ENCODE measurements at regions not wholly inside any gene's neighbourhood (a gene's known extent, or its start where the extent isn't known, plus 50 kb on each side); places are given as distances from the start of the nearest gene placed in this dataset.
"Not testable (repeated sequence)": the region's sequence is repeated elsewhere in the genome, so short reads cannot be mapped to it uniquely, and the experiment has no call there.

DNA sequence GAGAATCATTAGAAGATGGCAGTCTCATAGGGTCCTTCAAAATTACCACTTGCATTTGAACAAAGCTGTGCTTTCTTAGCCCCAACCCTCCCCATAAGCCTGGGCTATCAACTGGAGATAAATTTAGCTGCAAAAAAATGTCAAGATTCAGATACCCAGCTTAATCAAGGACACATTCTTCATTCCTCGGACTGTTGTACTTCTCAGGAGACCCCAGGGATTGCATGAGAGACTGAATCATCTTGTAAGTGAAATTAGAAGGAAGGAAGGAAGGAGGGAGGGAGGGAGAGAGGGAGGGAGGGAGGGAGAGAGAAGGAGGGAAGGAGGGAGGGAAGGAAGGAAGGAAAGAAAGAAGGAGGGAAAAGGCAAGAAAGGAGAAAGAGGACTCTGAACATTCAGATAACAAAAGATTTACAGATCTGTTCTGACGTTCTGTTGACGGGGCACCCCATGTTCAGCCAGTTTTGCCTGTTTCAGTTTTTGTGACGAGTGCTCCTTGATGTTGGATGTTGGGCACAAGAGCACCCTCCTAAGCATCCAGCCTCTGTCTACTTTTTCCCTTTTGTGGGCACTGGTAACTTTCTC, 498.7 kb downstream of the PREX1 start:
- peaks cover 8% of the 10 kb centered on the region for H3K4me1 ChIP-seq (ENCODE audit: control insufficient read depth, insufficient read depth, low read length, poor library complexity, severe bottlenecking)
- no peaks in the 10 kb centered on the region for H3K36me3 ChIP-seq (ENCODE audit: control insufficient read depth, insufficient read depth, low read length)
- H3K4me3 ChIP-seq (ENCODE audit: extremely low read depth, insufficient read depth, low read length, poor library complexity, severe bottlenecking) = no peak overlapping the region
- H3K27ac ChIP-seq (ENCODE audit: low read depth, low read length, severe bottlenecking) = no peak overlapping the region
- 85 to 89% methylated on average over 3 to 4 of the region's 4 CpGs for WGBS, 2 experiments (ENCODE audit: insufficient coverage in 2 of 2)
- H3K9me3 ChIP-seq (ENCODE audit: control insufficient read depth, low read length) = no peaks in the 10 kb centered on the region

DNA sequence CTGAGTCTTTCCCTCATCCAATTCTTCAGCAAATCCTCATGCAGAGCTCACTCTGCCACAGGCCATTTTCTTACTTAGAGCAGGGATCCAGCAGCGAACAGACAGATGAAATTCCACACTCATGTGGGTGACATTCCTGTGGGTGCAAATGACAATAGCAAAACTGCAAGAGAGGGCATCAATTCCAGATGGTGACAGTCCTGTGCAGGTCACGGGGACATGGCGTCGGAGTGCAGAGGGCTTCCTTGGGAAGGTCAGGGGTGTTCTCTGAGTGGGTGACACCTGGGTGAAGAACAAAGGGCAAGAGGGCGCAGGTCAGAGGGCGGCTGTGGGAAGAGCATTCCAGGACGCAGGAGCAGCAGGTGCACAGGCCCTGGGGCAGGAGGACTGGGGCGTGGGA, 500.0 kb downstream of the PREX1 start:
- H3K4me3 ChIP-seq (ENCODE audit: extremely low read depth, insufficient read depth, low read length, poor library complexity, severe bottlenecking); H3K9me3 ChIP-seq (ENCODE audit: control insufficient read depth, low read length); H3K27ac ChIP-seq (ENCODE audit: low read depth, low read length, severe bottlenecking); H3K36me3 ChIP-seq (ENCODE audit: control insufficient read depth, insufficient read depth, low read length); H3K4me1 ChIP-seq (ENCODE audit: control insufficient read depth, insufficient read depth, low read length, poor library complexity, severe bottlenecking): not testable (repeated sequence)
- WGBS, 2 experiments (ENCODE audit: insufficient coverage in 2 of 2) = 100% methylated on average over 3 of the region's 8 CpGs; no CpG with 5 or more reads in 1 of the 2 experiments

DNA sequence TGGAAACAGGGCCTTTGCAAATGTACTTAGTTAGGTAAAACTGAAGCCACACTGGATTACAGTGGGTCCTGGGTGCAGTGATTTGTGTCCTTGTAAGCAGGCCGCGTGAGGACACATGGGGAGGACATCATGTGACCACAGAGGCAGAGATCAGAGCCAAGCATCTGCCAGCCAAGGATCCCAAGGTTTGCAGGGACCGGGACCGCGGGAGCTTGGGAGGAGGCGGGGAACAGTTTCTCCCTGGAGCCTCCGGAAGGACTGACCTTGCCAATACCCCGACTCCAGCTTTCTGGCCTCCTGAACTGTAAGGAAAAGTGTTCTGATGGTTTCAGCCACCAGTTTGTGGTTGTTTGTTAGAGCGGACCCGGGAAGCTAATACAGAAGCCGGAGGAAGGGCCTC, 500.9 kb downstream of the PREX1 start:
- H3K27ac ChIP-seq (ENCODE audit: low read depth, low read length, severe bottlenecking) = no peak overlapping the region
- H3K4me3 ChIP-seq (ENCODE audit: extremely low read depth, insufficient read depth, low read length, poor library complexity, severe bottlenecking) = no peak overlapping the region
- no peaks in the 10 kb centered on the region for H3K36me3 ChIP-seq (ENCODE audit: control insufficient read depth, insufficient read depth, low read length)
- no peaks in the 10 kb centered on the region for H3K9me3 ChIP-seq (ENCODE audit: control insufficient read depth, low read length)
- peaks cover 5% of the 10 kb centered on the region for H3K4me1 ChIP-seq (ENCODE audit: control insufficient read depth, insufficient read depth, low read length, poor library complexity, severe bottlenecking)
- WGBS, 2 experiments (ENCODE audit: insufficient coverage in 2 of 2) = 83 to 89% methylated on average over 9 to 11 of the region's 11 CpGs

DNA sequence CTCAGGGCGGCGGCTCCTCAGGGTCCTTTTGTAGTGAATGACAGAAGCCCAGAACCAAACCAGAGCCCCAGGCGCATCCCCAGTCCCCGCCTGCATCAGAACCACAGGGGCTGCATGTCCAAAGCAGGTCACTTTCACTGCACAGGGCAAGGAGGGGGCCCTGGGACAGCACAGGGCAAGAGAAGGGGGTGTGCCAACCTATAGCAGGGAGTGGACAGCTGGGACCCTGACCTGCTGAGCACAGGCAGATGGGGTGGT, 501.4 kb downstream of the PREX1 start:
- Histone ChIP-seq H3K4me3 (ENCODE audit: extremely low read depth, insufficient read depth, low read length, poor library complexity, severe bottlenecking) (no peak overlapping the region), H3K36me3 (ENCODE audit: control insufficient read depth, insufficient read depth, low read length) (no peaks in the 10 kb centered on the region), H3K4me1 (ENCODE audit: control insufficient read depth, insufficient read depth, low read length, poor library complexity, severe bottlenecking) (peaks cover 5% of the 10 kb centered on the region), H3K9me3 (ENCODE audit: control insufficient read depth, low read length) (no peaks in the 10 kb centered on the region), H3K27ac (ENCODE audit: low read depth, low read length, severe bottlenecking) (no peak overlapping the region)
- 89 to 92% methylated on average over 4 of the region's 4 CpGs for WGBS, 2 experiments (ENCODE audit: insufficient coverage in 2 of 2)

DNA sequence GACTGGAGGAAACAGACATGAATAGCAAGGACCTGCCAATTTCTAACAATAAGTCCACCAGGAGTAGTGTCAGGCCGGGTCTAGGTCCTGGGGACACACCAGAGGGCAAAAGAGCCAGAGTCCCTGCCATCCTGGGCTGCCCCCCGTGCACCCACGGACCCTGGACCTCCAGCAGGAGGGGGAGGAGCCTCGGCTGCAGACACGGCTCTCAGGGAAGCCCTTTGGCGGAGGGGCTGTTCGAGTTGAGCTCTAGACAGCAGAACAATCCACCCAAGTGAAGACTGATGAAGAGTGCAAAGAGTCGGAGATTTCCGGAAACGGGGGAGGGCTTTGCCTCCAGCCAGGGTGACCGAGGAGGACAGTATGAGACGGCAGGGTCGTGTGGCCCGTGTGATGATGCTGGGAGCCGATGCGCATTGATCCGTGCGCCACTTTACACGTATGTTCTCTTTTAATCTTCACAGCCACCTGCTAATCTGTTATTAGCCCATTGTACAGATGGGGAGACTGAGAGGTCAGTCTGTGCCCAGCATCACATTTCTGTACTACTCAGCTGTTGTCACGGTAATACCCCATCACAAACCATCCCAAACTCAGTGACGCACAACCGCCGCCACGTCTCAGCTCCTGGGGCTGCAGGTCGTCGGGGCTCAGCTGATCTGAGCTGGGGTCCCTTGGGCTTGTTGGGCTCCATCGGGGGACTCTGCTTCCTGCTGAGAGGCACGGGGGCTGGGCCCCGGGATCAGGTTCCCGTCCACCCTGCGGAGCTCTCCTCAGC, 502.0 kb downstream of the PREX1 start:
- H3K27ac ChIP-seq (ENCODE audit: low read depth, low read length, severe bottlenecking) = no peak overlapping the region
- no peaks in the 10 kb centered on the region for H3K36me3 ChIP-seq (ENCODE audit: control insufficient read depth, insufficient read depth, low read length)
- H3K9me3 ChIP-seq (ENCODE audit: control insufficient read depth, low read length) = no peaks in the 10 kb centered on the region
- H3K4me3 ChIP-seq (ENCODE audit: extremely low read depth, insufficient read depth, low read length, poor library complexity, severe bottlenecking) = no peak overlapping the region
- peaks cover 9% of the 10 kb centered on the region for H3K4me1 ChIP-seq (ENCODE audit: control insufficient read depth, insufficient read depth, low read length, poor library complexity, severe bottlenecking)
- 92 to 93% methylated on average over 24 to 29 of the region's 31 CpGs for WGBS, 2 experiments (ENCODE audit: insufficient coverage in 2 of 2)

DNA sequence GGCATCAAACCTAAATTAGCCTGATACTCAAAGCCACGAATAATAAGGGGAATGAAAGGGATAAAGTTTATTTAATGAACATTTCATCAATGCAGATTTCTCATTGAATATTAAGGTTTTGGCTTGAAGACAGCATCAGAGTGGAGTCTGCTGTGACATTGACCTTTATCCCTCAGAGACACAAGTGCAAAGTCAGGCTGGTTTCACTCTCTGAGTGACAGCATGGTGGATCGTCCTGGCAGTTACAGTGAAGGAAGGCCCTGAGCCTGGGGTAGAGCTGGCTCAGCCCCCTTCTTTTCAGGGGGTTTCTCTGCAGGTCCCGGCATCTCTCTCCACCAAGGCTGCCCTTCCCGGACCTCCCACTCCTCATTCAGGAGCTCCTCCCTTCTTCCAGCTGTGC, 503.1 kb downstream of the PREX1 start:
- Histone ChIP-seq H3K4me3 (ENCODE audit: extremely low read depth, insufficient read depth, low read length, poor library complexity, severe bottlenecking) (no peak overlapping the region), H3K4me1 (ENCODE audit: control insufficient read depth, insufficient read depth, low read length, poor library complexity, severe bottlenecking) (peaks cover 20% of the 10 kb centered on the region), H3K9me3 (ENCODE audit: control insufficient read depth, low read length) (no peaks in the 10 kb centered on the region), H3K36me3 (ENCODE audit: control insufficient read depth, insufficient read depth, low read length) (no peaks in the 10 kb centered on the region), H3K27ac (ENCODE audit: low read depth, low read length, severe bottlenecking) (no peak overlapping the region)
- 83 to 84% methylated on average over 3 of the region's 4 CpGs for WGBS, 2 experiments (ENCODE audit: insufficient coverage in 2 of 2)

DNA sequence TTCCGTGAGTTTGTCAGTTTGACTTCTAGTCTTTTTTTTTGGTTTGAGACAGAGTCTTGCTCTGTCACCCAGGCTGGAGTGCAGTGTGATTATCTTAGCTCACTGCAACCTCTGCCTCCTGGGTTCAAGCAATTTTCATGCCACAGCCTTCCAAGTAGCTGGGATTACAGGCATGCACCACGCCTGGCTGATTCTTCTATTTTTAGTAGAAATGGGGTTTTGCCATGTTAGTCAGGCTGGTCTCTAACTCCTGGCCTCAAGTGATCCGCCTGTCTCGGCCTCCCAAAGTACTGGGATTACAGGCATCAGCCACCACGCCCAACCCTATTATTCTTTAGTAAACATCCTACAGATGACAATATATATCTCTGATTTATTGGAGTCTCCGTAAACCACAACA, 506.5 kb downstream of the PREX1 start:
- 82 to 100% methylated on average over 1 to 4 of the region's 6 CpGs for WGBS, 2 experiments (ENCODE audit: insufficient coverage in 2 of 2)
- H3K4me1 ChIP-seq (ENCODE audit: control insufficient read depth, insufficient read depth, low read length, poor library complexity, severe bottlenecking) = peaks cover 24% of the 10 kb centered on the region

DNA sequence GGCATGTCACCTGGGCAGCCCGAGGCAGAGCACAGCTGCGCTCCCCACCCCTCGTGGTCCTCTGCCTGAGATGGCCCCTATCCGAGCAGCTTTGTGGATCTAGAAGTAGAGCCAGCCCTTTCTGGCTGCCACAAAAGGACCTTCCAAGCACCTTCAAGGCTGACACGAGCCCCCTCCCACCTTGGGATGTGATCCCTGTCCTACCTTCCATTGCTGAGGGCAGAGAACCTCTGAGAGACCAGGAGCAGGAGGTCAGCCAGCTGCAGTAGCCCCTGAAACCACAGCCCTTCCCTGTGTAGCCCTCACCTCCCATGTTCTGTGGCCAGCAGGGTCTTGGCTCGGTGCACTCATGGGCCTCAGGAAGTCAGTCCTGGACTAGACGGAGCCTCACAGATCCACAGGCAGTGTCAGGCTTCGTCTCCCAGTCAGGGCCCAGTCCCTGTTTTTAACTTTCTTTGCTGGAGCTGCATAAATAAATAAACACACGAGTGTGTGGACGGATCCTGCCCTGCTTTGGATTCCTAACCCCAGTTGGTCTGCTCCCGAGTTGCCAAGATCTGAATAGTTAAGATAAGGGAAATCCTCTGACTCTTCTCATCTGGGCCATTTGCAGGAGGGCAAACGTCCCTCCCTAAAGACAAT, 507.7 kb downstream of the PREX1 start:
- Histone ChIP-seq H3K36me3 (ENCODE audit: control insufficient read depth, insufficient read depth, low read length) (no peaks in the 10 kb centered on the region), H3K9me3 (ENCODE audit: control insufficient read depth, low read length) (no peaks in the 10 kb centered on the region), H3K27ac (ENCODE audit: low read depth, low read length, severe bottlenecking) (peak overlapping the region; percentile 77), H3K4me1 (ENCODE audit: control insufficient read depth, insufficient read depth, low read length, poor library complexity, severe bottlenecking) (peaks cover 24% of the 10 kb centered on the region), H3K4me3 (ENCODE audit: extremely low read depth, insufficient read depth, low read length, poor library complexity, severe bottlenecking) (no peak overlapping the region)
- WGBS, 2 experiments (ENCODE audit: insufficient coverage in 2 of 2) = 51 to 86% methylated on average over 8 of the region's 12 CpGs

More for the DNA sequence above, 506.5 kb downstream of the PREX1 start:
- Histone ChIP-seq H3K27ac (ENCODE audit: low read depth, low read length, severe bottlenecking) (no peak overlapping the region), H3K9me3 (ENCODE audit: control insufficient read depth, low read length) (no peaks in the 10 kb centered on the region), H3K4me3 (ENCODE audit: extremely low read depth, insufficient read depth, low read length, poor library complexity, severe bottlenecking) (no peak overlapping the region), H3K36me3 (ENCODE audit: control insufficient read depth, insufficient read depth, low read length) (no peaks in the 10 kb centered on the region)

DNA sequence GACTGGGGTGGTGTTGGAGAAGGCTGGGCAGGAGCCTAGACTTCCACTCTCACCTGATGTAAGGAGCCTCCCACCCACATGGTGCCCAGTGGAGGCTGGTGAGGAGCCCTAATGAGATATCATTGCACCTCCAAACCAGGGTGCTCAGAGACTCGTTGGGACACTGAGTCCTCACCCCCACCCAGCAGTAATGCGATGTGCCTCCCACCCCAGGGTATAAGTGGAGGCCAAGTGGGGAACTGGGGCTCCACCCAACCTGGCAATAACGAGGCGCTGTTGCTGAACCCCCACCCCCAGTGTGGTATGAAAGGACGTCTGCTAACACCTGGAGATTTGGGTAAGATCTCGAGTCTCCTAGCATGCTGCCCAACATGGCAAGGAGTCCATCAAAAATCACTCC, 510.2 kb downstream of the PREX1 start:
- 95% methylated on average over 4 of the region's 6 CpGs; no CpG with 5 or more reads in 1 of the 2 experiments for WGBS, 2 experiments (ENCODE audit: insufficient coverage in 2 of 2)
- no peak overlapping the region for H3K4me3 ChIP-seq (ENCODE audit: extremely low read depth, insufficient read depth, low read length, poor library complexity, severe bottlenecking)
- no peak overlapping the region for H3K27ac ChIP-seq (ENCODE audit: low read depth, low read length, severe bottlenecking)

DNA sequence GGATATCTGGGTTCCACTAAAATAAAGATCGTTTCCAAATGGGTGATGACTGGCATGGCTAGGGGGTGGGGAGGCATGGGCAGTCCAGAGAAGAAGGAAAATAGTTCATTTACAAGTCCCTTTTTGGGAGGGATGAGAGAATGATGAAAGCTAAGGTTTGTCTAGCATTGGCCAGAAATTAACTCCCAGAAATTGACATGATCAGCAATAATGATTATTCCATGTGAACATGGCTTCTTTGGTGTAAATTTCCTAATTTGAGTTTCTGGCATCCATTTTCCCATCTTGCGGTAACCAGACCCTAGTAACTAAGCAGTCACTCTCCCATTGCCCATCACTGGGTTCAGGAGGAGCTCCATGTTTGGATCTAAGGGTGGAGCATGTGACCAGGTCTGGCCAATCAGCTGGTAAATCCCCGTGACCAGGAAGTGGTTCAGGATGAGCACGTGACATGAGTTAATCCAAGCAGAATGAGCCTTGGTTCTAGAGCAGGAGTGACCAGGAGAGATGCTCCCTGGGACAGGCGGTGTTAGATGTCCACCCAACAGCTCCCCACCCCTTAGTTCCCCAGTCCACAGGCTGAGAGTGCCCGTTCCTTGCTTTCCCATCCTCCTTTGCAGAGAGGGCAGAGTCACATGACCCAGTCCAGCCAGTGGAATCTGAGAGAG, 512.7 kb downstream of the PREX1 start:
- H3K4me3 ChIP-seq (ENCODE audit: extremely low read depth, insufficient read depth, low read length, poor library complexity, severe bottlenecking) = no peak overlapping the region
- no peaks in the 10 kb centered on the region for H3K36me3 ChIP-seq (ENCODE audit: control insufficient read depth, insufficient read depth, low read length)
- 92 to 95% methylated on average over 3 to 5 of the region's 6 CpGs for WGBS, 2 experiments (ENCODE audit: insufficient coverage in 2 of 2)
- H3K4me1 ChIP-seq (ENCODE audit: control insufficient read depth, insufficient read depth, low read length, poor library complexity, severe bottlenecking) = peaks cover 7% of the 10 kb centered on the region
- H3K9me3 ChIP-seq (ENCODE audit: control insufficient read depth, low read length) = no peaks in the 10 kb centered on the region
- no peak overlapping the region for H3K27ac ChIP-seq (ENCODE audit: low read depth, low read length, severe bottlenecking)

More for the DNA sequence above, 510.2 kb downstream of the PREX1 start:
- Histone ChIP-seq H3K36me3 (ENCODE audit: control insufficient read depth, insufficient read depth, low read length) (no peaks in the 10 kb centered on the region), H3K9me3 (ENCODE audit: control insufficient read depth, low read length) (no peaks in the 10 kb centered on the region), H3K4me1 (ENCODE audit: control insufficient read depth, insufficient read depth, low read length, poor library complexity, severe bottlenecking) (peaks cover 19% of the 10 kb centered on the region)
